OCI-LY7 (cell line): ENCODE measurements at regions not wholly inside any gene's neighbourhood (a gene's known extent, or its start where the extent isn't known, plus 50 kb on each side); places are given as distances from the start of the nearest gene placed in this dataset.

Source experiments
- EZH2phosphoT487 ChIP-seq: fragments of 200-600 bp; sonication (generic); IDR thresholded peaks from 2 replicates; pipeline ENCODE4 v1.6.1; 2018; ENCODE audit warnings: low read depth, borderline replicate concordance, mild to moderate bottlenecking, mixed run types, antibody characterized with exemption, low read length, moderate library complexity, mixed read lengths
- TF ChIP-seq, protein P1 (sequence below): fragments of 200-600 bp; sonication (generic); conservative IDR thresholded peaks from 2 replicates; pipeline ENCODE4 v1.5.1; 2014; ENCODE audit warnings: mild to moderate bottlenecking, antibody characterized with exemption, low read length, moderate library complexity, mixed read lengths

DNA sequence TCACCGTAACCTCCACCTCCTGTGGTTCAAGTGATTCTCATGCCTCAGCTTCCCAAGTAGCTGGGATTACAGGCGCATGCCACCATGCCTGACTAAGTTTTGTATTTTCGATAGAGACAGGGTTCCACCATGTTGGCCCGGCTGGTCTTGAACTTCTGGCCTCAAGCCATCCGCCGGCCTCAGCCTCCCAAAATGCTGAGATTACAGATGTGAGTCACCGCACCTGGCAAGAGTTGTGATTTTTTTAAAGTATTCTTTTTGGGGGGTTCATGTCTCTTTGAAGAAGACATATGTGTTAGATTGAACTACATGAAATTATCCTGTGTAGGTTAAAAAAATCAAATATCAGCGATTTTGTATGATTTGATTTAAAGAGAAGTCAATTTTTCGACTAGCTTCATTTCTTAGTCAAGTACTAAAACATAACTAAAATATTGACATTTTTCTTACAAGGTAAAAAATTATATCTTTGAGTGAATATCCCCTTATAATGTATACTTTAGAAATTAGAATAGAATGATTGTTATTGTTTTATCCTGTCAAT, 60.3 kb upstream of the ANTXR2 start:
- TF ChIP-seq, protein P1, sequence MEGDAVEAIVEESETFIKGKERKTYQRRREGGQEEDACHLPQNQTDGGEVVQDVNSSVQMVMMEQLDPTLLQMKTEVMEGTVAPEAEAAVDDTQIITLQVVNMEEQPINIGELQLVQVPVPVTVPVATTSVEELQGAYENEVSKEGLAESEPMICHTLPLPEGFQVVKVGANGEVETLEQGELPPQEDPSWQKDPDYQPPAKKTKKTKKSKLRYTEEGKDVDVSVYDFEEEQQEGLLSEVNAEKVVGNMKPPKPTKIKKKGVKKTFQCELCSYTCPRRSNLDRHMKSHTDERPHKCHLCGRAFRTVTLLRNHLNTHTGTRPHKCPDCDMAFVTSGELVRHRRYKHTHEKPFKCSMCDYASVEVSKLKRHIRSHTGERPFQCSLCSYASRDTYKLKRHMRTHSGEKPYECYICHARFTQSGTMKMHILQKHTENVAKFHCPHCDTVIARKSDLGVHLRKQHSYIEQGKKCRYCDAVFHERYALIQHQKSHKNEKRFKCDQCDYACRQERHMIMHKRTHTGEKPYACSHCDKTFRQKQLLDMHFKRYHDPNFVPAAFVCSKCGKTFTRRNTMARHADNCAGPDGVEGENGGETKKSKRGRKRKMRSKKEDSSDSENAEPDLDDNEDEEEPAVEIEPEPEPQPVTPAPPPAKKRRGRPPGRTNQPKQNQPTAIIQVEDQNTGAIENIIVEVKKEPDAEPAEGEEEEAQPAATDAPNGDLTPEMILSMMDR = no peak
- no peak for TF ChIP-seq EZH2phosphoT487
